ENCODE measurements at regions not wholly inside any gene's neighbourhood (a gene's known extent, or its start where the extent isn't known, plus 50 kb on each side); places are given as distances from the start of the nearest gene placed in this dataset.

DNA sequence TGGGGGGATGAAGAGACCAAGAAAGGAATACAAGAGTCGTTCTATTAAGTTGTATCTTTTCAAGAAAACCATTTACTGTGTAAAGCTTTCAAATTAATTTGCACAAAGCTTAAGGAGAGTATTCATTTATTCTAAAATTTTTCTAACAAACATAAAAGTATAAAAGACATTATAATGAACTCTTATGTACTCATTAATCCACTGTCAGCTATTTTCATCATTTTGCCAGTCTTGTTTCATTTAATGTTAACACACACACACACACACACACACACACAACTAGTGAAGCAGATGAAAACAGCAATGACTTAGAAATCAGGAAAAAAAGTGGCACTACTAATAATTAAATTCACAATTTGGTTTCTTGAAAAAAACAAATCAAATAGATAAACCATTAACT, 176.7 kb downstream of the TLE1 start:
- H3K4me3 ChIP-seq (ENCODE audit: low read length) = no peak overlapping the region
- no peaks in the 10 kb centered on the region for H3K27me3 ChIP-seq (ENCODE audit: insufficient read depth, low read length)
- H3K27ac ChIP-seq (ENCODE audit: low read length) = no peak overlapping the region
- H3K9ac ChIP-seq (ENCODE audit: low read depth, low read length) = no peak overlapping the region
- H3K36me3 ChIP-seq (ENCODE audit: insufficient read depth, low read depth, low read length) = no peaks in the 10 kb centered on the region
- no peaks in the 10 kb centered on the region for H3K4me1 ChIP-seq (ENCODE audit: insufficient read depth, low read length)
- H3K9me3 ChIP-seq (ENCODE audit: insufficient read depth, low read depth, low read length) = no peaks in the 10 kb centered on the region

DNA sequence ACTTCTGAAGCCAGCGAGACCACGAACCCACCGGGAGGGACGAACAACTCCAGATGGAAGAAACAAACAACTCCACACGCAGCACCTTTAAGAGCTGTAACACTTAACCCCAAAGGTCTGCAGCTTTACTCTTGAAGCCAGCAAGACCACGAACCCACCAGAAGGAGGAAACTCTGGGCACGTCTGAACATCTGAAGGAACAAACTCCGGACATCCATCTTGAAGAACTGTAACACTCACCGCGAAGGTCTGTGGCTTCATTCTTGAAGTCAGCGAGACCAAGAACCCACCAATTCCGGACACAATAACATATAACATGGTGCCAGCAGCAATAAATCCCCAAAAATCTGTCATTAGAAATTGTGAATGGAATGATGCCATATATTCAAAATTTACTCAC, 180.9 kb downstream of the TLE1 start:
- no peak overlapping the region for H3K9ac ChIP-seq (ENCODE audit: low read depth, low read length)
- H3K27me3 ChIP-seq (ENCODE audit: insufficient read depth, low read length) = no peaks in the 10 kb centered on the region
- no peaks in the 10 kb centered on the region for H3K4me1 ChIP-seq (ENCODE audit: insufficient read depth, low read length)
- no peaks in the 10 kb centered on the region for H3K9me3 ChIP-seq (ENCODE audit: insufficient read depth, low read depth, low read length)
- no peaks in the 10 kb centered on the region for H3K36me3 ChIP-seq (ENCODE audit: insufficient read depth, low read depth, low read length)
- no peak overlapping the region for H3K4me3 ChIP-seq (ENCODE audit: low read length)
- no peak overlapping the region for H3K27ac ChIP-seq (ENCODE audit: low read length)

DNA sequence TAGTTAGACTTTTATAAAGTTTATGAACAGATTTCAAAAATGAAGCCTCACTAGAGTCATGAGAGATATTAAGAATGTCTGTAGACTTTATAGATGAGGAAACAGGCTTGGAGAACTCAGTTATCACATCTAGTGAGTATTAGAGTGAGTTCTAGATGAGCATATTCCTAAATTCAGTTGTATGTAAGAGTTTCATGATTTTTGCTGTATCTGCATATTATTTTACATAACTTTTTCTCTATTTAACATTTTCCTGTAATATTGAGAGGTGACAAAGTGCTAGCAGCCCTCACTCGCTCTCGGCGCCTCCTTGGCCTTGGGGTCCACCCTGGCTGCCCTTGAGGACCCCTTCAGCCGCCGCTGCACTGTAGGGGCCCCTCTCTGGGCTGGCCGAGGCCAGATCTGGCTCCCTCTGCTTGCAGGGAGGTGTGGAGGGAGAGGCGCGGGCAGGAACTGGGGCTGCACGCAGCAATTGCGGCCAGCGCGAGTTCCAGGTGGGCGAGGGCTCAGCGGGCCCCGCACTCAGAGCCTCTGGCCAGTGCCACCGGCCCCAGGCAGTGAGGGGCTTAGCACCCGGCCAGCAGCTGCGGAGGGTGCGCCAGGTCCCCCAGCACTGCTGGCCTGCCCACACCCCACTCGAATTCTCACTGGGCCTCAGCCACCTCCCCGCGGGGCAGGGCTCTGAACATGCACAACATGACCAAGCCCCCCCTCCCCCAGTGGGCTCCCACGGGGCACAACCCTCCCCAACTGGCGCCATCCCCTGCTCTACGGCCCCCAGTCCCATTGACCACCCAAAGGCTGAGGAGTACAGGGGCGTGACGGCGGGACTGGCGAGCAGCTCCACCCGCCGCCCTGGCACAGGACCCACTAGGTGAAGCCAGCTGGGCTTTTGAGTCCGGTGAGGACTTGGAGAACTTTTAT, 182.1 kb downstream of the TLE1 start:
- H3K27ac ChIP-seq (ENCODE audit: low read length) = no peak overlapping the region
- no peaks in the 10 kb centered on the region for H3K9me3 ChIP-seq (ENCODE audit: insufficient read depth, low read depth, low read length)
- H3K4me3 ChIP-seq (ENCODE audit: low read length) = no peak overlapping the region
- no peaks in the 10 kb centered on the region for H3K4me1 ChIP-seq (ENCODE audit: insufficient read depth, low read length)
- no peaks in the 10 kb centered on the region for H3K36me3 ChIP-seq (ENCODE audit: insufficient read depth, low read depth, low read length)
- no peak overlapping the region for H3K9ac ChIP-seq (ENCODE audit: low read depth, low read length)
- H3K27me3 ChIP-seq (ENCODE audit: insufficient read depth, low read length) = no peaks in the 10 kb centered on the region

DNA sequence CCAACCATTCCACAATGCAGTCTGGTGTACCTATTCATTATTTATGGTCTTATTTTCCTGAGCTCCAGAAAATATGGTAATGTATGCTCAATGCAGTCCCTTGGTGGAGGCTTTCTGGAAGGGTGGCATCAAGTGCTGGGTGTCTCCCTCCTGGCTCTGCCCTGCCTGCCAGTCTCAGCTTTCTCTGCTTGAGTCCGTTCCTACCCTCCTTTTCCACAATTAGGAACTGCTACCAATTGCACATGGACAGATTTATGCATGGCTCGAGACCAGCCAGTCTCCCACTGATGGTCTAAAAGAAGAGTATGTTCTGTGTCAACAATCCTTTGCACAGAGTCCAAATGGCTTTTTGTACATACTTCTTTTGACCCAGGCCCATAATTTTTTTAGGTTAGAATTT, 189.8 kb downstream of the TLE1 start:
- Histone ChIP-seq H3K36me3 (ENCODE audit: insufficient read depth, low read depth, low read length) (no peaks in the 10 kb centered on the region), H3K27me3 (ENCODE audit: insufficient read depth, low read length) (no peaks in the 10 kb centered on the region), H3K27ac (ENCODE audit: low read length) (no peak overlapping the region), H3K9ac (ENCODE audit: low read depth, low read length) (no peak overlapping the region), H3K9me3 (ENCODE audit: insufficient read depth, low read depth, low read length) (no peaks in the 10 kb centered on the region), H3K4me3 (ENCODE audit: low read length) (no peak overlapping the region), H3K4me1 (ENCODE audit: insufficient read depth, low read length) (no peaks in the 10 kb centered on the region)

DNA sequence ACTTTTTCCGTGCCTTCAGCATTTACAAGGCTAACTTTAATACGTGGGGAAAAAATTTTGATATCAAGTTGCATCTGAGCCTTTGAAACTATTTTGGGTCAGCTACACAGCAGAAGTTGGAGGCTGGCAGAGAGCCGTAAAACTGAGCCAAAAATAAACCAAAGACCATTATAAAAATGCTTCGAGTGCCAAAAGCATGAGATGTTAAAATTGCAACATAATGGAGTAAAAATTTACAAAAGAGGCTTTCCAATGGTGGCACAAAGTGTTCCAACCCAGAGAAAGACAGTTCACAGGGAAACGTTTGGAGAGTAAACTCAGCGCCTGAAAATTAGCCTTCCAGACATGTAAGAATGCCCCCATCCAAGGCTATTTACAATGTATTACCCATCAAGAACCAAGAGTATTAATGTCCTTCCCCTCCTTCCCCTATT, 190.3 kb downstream of the TLE1 start:
- no peak overlapping the region for H3K27ac ChIP-seq (ENCODE audit: low read length)
- H3K9me3 ChIP-seq (ENCODE audit: insufficient read depth, low read depth, low read length) = no peaks in the 10 kb centered on the region
- H3K9ac ChIP-seq (ENCODE audit: low read depth, low read length) = no peak overlapping the region
- H3K4me1 ChIP-seq (ENCODE audit: insufficient read depth, low read length) = no peaks in the 10 kb centered on the region
- no peak overlapping the region for H3K4me3 ChIP-seq (ENCODE audit: low read length)
- no peaks in the 10 kb centered on the region for H3K36me3 ChIP-seq (ENCODE audit: insufficient read depth, low read depth, low read length)
- no peaks in the 10 kb centered on the region for H3K27me3 ChIP-seq (ENCODE audit: insufficient read depth, low read length)

GRCh38 chr9:81498576-81498975, 190.8 kb downstream of the TLE1 start:
- no peak overlapping the region for H3K9ac ChIP-seq (ENCODE audit: low read depth, low read length)
- no peak overlapping the region for H3K27ac ChIP-seq (ENCODE audit: low read length)
- no peaks in the 10 kb centered on the region for H3K27me3 ChIP-seq (ENCODE audit: insufficient read depth, low read length)
- no peaks in the 10 kb centered on the region for H3K9me3 ChIP-seq (ENCODE audit: insufficient read depth, low read depth, low read length)
- no peaks in the 10 kb centered on the region for H3K36me3 ChIP-seq (ENCODE audit: insufficient read depth, low read depth, low read length)
- no peaks in the 10 kb centered on the region for H3K4me1 ChIP-seq (ENCODE audit: insufficient read depth, low read length)
- no peak overlapping the region for H3K4me3 ChIP-seq (ENCODE audit: low read length)

- Histone ChIP-seq H3K4me3 (ENCODE audit: low read length) (no peak overlapping the region), H3K9me3 (ENCODE audit: insufficient read depth, low read depth, low read length) (no peaks in the 10 kb centered on the region), H3K27ac (ENCODE audit: low read length) (no peak overlapping the region), H3K9ac (ENCODE audit: low read depth, low read length) (no peak overlapping the region), H3K27me3 (ENCODE audit: insufficient read depth, low read length) (no peaks in the 10 kb centered on the region), H3K4me1 (ENCODE audit: insufficient read depth, low read length) (no peaks in the 10 kb centered on the region), H3K36me3 (ENCODE audit: insufficient read depth, low read depth, low read length) (no peaks in the 10 kb centered on the region)
Observed at GRCh38 chr9:81497091-81497490, 192.3 kb downstream of the TLE1 start.

- H3K4me1 ChIP-seq (ENCODE audit: insufficient read depth, low read length) = no peaks in the 10 kb centered on the region
- no peak overlapping the region for H3K9ac ChIP-seq (ENCODE audit: low read depth, low read length)
- H3K27me3 ChIP-seq (ENCODE audit: insufficient read depth, low read length) = no peaks in the 10 kb centered on the region
- no peak overlapping the region for H3K27ac ChIP-seq (ENCODE audit: low read length)
- no peaks in the 10 kb centered on the region for H3K9me3 ChIP-seq (ENCODE audit: insufficient read depth, low read depth, low read length)
- H3K4me3 ChIP-seq (ENCODE audit: low read length) = no peak overlapping the region
- no peaks in the 10 kb centered on the region for H3K36me3 ChIP-seq (ENCODE audit: insufficient read depth, low read depth, low read length)
Observed at GRCh38 chr9:81492710-81493447, 196.5 kb downstream of the TLE1 start.

DNA sequence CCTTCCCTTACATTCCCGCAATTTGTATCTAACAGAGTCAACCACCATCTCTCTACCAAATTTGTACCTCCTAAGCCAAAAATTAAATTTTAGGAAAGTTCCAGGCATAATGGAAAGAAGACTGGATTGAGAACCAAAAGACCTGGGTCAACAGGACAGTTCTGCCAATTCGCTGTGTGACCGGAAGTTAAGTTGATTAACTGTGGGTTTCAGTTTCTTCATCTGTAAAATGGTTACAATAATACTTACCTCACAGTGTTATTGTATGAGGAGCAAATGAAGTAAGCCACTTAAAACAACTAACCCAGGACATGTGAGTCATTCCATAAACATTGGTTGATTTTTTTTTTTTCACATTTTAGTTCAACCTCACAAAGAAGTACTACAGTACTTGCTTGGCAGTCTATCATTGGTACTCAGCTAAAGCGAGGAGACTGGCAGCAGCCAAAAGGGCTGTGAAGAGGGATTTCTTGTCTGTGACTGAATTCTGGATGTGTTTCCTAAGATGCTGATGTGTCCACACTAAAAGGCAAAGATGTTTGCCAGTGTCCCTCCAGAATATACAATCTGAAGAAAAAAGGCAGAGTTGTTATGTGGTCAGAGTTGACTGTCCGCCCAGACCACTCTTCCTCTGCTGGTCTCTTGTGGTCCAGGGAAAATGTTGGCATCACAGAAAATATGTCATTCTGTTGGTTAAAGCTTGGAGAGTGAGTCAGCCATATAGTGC, 198.6 kb downstream of the TLE1 start:
- Histone ChIP-seq H3K9ac (ENCODE audit: low read depth, low read length) (no peak overlapping the region), H3K27me3 (ENCODE audit: insufficient read depth, low read length) (no peaks in the 10 kb centered on the region), H3K4me1 (ENCODE audit: insufficient read depth, low read length) (no peaks in the 10 kb centered on the region), H3K4me3 (ENCODE audit: low read length) (no peak overlapping the region), H3K36me3 (ENCODE audit: insufficient read depth, low read depth, low read length) (no peaks in the 10 kb centered on the region), H3K9me3 (ENCODE audit: insufficient read depth, low read depth, low read length) (no peaks in the 10 kb centered on the region), H3K27ac (ENCODE audit: low read length) (no peak overlapping the region)

GRCh38 chr9:81489046-81489445, 200.3 kb downstream of the TLE1 start:
- Histone ChIP-seq H3K27me3 (ENCODE audit: insufficient read depth, low read length) (no peaks in the 10 kb centered on the region), H3K27ac (ENCODE audit: low read length) (no peak overlapping the region), H3K9me3 (ENCODE audit: insufficient read depth, low read depth, low read length) (no peaks in the 10 kb centered on the region)

DNA sequence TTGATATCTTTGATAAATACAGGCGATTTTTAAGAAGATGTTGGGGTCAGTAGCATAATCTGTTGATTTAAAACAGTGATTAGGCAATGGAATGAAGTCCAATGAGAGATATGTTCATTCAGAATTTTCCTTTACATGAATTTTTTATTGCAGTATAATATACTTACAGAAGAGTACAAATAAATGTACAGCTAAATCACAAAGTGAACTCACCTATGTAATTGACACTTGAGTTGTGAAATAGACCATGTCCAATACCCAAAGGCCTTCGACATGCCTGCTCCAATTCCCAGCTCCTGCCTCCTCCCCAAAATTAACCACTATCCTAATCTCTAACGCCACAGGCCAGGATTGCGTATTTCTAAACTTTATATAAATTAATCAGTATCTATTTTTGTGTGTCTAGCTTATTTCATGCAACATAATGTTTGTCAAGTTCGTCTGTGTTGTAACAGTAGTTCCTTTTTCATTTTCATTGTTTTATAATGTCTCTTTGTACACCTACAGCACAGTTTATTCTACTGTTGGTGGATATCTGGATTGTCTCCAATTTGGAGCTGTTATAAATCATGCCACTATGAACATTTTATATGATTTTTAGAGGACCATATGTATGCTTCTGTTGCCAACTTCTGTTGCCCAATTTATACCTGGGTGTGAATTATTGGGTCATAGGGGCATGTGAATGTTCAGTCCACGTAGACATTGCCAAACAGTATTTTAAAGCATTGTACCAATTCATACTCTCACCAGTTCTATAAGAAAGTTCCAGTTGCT, 208.3 kb downstream of the TLE1 start:
- Histone ChIP-seq H3K27ac (ENCODE audit: low read length) (no peak overlapping the region), H3K9ac (ENCODE audit: low read depth, low read length) (no peak overlapping the region), H3K4me1 (ENCODE audit: insufficient read depth, low read length) (no peaks in the 10 kb centered on the region), H3K36me3 (ENCODE audit: insufficient read depth, low read depth, low read length) (no peaks in the 10 kb centered on the region), H3K4me3 (ENCODE audit: low read length) (no peak overlapping the region), H3K27me3 (ENCODE audit: insufficient read depth, low read length) (no peaks in the 10 kb centered on the region), H3K9me3 (ENCODE audit: insufficient read depth, low read depth, low read length) (no peaks in the 10 kb centered on the region)

More at GRCh38 chr9:81489046-81489445, 200.3 kb downstream of the TLE1 start:
- no peaks in the 10 kb centered on the region for H3K4me1 ChIP-seq (ENCODE audit: insufficient read depth, low read length)
- H3K4me3 ChIP-seq (ENCODE audit: low read length) = no peak overlapping the region
- H3K9ac ChIP-seq (ENCODE audit: low read depth, low read length) = no peak overlapping the region
- H3K36me3 ChIP-seq (ENCODE audit: insufficient read depth, low read depth, low read length) = no peaks in the 10 kb centered on the region

All from iPS-20b (cell line).